ENCODE measurements at regions not wholly inside any gene's neighbourhood (a gene's known extent, or its start where the extent isn't known, plus 50 kb on each side); places are given as distances from the start of the nearest gene placed in this dataset.
"Not testable (repeated sequence)": the region's sequence is repeated elsewhere in the genome, so short reads cannot be mapped to it uniquely, and the experiment has no call there.

DNA sequence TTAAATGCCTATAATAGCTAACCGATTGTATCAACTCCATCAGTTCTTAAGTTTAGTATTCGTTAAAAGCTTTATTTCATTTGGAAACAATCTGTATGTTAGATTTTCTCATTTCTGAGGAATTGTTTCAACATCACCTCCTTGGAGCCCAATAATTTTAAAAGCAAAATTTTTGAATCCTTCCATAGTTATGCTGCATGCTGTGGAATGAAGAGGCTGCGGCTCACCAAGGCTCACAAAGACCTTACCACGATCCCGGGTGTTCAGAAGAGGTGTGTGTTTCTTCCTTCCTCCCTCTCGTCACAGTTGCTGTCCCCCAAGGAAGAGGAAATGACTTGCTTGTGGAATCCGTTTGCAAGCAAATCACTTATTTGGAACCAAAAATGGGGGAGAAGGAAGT, 143.8 kb downstream of the FGF1 start:
- no peak for DNase-seq (ENCODE audit: low spot score)

DNA sequence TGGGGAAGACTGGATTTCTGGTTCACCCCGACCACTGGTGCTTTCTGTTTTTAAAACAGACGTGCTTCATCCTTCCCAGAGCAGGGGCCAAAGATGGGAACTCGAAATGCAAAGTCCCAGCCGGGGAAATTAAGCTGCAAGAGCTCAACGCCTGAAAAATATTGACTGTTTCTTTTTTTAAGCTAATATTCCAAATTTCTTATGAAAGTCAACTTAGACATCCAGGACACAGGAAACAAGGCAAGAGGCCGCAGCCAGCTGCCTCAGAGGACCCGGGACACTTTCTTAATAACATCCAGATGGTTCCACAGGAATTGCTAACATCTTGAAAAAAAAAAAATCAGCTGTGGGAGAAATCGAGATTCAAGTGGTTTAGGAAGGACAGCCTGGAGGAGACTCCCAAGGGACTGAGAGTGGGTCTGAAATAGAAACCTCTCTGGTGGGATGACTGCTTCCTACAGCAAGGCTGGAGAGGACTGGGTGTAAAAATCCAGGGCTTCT, 144.9 kb downstream of the FGF1 start:
- no peak for DNase-seq (ENCODE audit: low spot score)

DNA sequence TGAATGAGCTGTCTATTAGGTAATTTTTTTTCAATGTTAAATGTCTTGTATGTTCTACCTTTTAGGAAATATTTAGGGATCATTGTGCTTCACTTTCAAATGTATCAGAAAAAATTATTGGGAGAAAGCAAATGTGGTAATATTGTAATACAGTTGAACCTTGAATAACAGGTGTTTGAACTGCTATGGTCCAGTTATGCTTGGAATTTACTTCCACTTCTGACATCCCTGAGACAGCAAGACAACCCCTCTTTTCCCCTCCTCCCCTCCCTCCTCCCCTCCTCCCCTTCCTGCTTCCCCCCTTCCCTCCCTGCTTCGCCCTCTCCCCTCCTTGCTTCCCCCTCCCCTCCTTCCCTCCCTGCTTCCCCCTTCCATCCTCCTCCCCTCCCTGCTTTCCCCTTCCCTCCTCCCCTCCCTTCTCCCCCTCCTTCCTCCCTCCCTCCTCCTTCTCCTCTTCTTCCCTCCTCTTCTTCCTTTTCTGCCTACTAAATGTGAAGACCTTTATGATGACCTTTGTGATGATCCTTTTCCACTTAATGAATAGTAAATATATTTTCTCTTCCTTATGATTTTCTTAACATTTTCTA, 146.6 kb downstream of the FGF1 start:
- no peak for DNase-seq (ENCODE audit: low spot score)

DNA sequence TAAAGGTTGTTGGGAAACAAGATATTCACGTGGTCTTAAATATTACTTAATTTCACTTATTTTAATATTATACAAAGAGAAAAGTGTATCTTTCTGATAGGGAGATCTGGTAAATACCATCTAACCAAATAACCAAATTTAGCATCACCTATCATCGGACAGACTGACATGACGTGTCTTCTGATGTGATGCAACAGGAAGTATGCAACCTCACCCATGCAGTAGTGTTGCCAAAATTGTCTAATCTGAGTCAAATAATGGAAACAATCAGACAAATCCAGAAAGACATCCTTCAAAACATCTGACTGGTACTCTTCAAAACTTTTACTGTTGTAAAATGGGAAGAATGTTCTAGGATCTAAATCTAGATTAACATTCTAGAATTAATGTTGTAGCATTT, 148.0 kb downstream of the FGF1 start:
- DNase-seq (ENCODE audit: low spot score), result no peak

DNA sequence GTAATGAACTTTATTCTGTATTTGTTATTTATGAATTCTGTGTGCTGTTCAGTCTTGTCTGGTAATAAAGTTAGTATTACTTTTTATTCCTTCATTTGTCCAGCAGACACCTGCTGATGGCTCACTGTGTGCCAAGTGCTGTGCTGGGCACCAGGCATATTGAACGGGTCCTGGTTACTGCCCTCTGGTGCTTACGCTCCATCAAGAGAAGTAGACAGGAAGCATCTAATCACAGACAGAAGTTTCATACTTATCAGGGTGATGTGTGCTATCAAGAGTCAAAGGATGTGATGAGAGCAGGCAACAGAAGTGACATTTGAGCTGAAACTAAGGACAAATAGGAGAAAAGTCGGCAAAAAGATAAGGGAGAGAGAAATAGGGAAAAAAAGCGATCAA, 153.1 kb downstream of the FGF1 start:
- DNase-seq (ENCODE audit: low spot score), result no peak

DNA sequence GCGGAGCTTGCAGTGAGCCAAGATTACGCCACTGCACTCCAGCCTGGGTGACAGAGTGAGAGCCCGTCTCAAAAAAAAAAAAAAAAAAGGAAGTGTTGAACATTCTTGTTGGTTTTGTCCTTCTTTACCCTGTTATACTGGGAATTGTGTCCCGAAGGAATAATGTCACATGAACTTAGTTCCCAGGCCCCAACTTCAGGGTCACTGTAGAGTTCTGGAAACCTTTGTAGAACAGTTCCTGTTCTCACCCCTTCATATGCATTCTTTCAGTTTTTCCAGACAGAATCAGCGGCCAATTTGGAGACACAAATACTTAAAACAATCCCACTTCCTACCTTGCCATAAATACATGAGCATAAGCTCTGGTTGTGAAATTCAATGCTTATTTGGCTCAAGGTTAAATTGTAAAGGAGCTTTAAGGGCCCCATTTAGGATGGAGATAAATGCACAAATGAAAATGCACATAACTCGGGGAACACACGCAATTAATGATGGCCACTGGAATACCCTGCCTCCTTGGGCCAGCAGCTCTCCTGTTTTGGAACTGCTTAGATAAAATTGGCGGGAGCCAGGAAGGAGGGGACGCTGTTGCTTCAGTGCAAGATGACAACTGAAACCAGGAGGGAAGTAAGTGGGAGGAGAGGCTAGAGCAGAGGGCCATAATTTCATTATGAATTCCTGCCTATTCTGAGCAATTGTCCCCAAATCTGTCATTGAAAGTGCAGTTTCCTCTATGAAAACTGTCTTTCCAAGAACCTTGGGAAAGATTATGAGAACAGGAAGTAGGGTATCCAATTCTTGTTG, 153.7 kb downstream of the FGF1 start:
- no peak for DNase-seq (ENCODE audit: low spot score)

DNA sequence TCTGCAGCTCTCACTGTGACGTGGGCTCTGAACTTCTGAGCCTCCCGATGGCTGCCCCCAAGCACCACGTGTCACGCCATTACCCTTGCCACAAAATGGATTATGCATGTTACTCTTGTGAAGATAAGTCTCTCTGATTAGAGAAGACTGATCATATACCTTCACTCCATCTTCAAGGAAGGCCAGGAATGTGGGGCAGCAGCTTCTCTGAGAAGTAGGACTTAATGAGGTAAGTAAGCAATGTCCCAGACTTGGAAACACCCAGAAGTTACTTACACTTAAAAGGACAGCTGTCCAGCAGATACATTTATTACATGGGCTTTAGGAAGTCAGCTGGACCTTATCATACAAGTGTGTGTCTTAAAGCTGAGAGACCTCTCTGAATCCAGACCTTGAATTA, 155.0 kb downstream of the FGF1 start:
- DNase-seq (ENCODE audit: low spot score), result no peak

DNA sequence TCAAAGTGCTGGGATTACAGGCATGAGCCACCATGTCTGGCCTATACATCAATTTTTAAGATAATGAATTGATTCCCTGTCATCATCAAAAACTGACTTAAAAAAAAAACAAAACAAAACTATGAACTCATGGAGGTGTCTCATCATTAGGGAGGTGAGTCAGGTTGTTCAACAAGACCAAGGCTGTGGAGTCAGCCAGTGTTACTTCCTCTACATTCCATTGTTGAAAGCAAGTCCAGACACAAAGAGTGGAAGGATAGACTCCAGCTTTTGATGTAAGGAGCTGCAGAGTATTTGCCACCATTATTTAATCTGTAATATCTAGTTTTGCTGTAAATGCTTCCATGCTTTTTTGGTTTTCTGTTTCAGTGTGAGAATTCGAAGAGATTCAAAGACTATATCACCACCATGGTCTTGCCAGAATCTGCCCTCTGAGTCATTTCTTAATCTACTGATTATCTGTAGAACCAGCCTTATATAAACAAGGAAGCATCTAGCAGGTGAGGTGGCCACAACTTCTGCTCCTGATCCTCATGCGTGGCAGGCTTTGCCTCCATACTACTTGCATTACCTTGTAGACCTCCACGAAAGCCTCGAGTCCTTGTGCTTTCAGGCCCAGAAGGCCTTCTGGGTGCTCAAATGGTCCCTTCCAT, 156.1 kb downstream of the FGF1 start:
- DNase-seq (ENCODE audit: low spot score), result no peak

DNA sequence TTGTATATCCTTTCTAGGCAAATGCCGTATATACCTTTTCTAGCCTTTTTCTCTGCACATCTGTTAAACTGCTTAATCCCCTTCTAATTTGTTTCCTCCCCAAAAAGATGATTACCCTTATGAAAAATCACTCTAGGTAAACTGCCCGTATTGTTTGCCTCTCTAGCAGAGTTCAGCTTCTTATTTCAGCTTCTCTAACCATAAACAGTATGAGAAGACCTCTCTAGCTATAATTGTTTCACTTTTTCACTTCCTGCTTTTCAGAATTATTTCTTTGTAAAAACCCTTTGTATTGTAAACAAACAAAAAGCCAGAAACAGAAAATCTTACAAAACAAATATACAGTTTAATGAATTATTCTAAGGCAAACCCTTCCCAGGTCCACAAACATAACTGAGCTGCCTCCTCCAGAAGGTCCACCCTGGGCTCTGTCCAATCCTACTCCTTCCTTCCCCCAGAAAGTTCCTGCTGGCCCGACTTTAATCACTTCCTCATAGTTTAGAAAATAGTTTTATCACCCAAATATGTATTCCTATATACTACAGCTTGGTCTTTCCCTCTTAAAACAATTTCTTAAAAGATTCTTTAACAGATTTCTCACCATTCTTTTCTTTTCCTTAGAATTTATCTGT, 158.1 kb downstream of the FGF1 start:
- no peak for DNase-seq (ENCODE audit: low spot score)

DNA sequence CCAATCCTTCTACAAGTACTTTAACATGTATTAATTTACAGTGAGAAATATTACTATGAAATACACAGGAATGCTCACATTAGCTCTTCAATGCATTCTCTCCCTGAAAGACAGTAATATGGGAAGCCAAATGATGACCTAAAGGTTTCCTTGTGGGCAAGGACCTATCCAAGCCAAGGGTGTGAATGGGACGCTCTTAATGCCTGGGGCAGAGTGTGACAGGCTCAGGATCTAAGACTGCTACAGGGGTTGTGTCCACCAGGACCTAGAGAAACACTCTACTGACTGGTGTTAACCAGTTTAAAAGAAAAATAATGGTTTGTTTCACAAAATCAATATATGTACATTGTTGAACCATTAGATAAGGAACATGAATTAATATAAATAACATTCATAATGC, 158.7 kb downstream of the FGF1 start:
- DNase-seq (ENCODE audit: low spot score), result no peak

DNA sequence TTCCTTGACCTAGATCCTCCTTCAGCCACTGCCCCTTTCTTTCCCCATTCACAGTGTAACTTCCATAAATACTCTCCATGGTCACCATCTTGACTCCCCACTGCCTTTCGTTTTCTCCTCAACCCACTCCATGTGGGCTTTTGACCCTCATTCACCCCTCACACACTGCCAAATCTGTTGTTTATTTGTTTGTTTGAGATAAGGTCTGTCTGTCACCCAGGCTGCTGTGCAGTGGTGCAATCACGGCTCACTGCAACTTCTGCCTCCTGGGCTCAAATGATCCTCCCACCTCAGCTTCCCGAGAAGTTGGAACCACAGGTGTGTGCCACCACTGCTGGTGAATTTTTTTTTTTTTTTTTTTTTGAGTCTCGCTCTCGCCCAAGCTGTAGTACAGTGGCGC, 162.9 kb downstream of the FGF1 start:
- DNase-seq (ENCODE audit: low spot score), result no peak

DNA sequence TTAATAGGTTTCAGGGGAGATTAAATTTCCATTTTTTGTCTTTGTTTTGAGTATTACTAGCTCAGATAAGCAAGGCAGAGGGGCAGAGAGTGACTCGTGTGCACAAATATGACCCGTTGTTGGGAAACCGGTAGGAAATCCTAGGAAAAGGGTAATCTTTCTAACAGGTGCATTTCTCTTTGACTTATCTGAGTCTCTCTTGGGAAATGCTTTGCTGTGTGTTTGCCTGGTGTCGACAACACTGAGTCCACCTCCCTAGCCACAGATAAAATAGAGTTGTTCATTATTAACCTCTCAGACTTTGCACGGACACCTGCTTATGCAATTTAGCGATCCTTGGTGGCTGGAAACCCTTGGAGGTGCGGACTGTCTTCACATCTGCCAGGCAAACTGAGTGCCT, 164.2 kb downstream of the FGF1 start:
- no peak for DNase-seq (ENCODE audit: low spot score)

DNA sequence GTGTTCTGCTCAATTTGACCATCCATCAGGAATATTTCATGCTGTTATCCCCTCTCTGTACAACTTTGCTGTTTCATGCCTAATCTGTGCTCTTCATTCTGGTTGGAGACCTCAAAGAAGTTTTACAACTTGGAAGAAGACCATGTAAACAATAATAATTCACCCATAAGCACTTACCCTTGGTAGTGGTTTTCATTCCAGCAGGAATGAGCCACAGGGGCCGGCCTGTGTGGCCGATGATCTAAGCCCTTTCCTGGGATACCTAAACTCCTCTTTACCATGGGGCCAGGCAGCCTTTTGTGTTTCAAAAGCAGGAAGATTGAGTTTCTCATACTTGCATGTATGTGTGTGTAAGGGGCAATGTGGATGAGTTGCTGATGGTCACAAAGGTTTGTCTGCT, 165.0 kb downstream of the FGF1 start:
- no peak for DNase-seq (ENCODE audit: low spot score)

DNA sequence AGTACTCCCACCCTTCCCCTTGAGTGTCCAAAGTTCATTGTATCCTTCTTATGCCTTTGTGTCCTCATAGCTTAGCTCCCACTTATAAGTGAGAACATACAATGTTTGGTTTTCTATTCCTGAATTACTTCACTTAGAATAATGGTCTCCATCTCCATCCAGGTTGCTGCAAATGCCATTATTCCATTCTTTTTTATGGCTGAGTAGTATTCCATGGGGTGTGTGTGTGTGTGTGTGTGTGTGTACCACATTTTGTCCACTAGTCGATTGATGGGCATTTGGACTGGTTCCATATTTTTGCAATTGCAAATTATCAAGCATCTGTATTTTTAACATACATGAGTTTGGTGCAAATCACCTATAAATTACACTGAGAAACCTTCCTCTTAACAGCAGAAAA, 166.0 kb downstream of the FGF1 start:
- not testable (repeated sequence) for DNase-seq (ENCODE audit: low spot score)

DNA sequence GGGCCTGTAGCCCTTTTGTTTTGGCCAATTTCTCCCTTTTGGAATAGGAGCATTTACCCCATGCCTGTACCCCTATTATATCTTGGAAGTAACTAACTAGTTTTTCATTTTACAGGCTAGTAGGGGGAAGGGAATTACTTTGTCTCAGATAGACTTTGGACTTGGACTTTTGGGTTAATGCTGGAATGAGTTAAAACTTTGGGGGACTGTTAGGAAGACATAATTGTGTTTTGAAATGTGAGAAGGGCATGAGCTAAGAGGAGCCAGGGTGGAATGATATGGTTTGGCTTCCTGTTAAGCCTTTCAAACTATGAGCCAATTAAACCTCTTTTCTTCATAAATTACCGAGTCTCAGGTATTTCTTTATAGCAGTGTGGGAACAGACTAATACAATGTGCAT, 168.1 kb downstream of the FGF1 start:
- no peak for DNase-seq (ENCODE audit: low spot score)

DNA sequence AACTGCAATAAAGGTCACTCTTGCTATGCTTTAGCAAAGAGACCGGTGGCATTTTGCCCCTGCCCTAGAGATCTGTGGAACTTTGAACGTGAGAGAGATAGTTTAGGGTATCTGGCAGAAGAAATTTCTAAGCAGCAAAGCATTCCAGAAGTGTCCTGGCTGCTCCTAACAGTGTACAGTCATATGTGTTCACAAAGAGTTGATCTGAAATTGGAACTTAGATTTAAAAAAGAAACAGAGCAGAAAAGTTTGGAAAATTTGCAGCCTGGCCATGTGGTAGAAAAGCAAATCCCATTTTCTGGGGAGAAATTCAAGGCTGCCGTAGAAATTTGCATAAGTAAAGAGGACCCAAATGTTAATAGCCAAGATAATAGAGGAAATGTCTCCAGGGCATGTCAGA, 169.2 kb downstream of the FGF1 start:
- no peak for DNase-seq (ENCODE audit: low spot score)

DNA sequence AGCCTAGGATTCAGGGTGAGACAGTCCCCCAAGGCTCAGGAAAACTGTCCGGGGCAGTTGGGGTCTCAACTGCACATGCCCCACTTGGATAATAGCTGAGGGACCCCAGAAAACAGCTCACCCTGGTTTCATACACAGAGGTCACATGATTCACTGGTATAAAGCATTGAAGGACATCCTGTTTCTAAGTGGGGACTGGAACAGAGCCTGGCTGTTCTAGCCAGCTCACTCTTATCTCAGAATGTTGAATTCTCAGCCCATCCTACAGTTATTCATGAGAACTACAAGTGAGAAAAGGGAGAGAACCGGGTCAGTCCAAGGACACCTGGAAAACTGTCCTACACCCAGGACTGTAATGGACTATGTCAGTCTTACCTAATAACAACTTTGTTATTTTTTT, 170.9 kb downstream of the FGF1 start:
- no peak for DNase-seq (ENCODE audit: low spot score)

DNA sequence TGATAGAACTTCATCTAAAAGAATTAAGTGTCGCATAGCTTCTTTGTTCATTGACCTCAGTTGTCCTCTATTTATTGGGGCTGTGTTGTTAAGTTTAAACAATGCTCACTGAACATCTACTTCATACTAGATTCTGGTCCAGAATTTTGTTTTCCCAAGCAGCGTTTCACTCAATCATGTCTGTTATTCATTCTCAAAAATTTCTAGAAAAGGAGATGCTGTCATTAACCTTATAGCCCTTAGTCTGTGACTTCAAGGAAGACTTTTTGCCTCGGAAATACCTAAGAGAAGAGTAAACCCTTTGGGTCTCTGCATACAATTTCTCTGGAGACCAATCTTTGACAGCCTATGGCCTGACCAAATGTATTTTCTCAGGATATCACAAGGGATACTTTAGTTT, 171.7 kb downstream of the FGF1 start:
- DNase-seq (ENCODE audit: low spot score), result no peak

DNA sequence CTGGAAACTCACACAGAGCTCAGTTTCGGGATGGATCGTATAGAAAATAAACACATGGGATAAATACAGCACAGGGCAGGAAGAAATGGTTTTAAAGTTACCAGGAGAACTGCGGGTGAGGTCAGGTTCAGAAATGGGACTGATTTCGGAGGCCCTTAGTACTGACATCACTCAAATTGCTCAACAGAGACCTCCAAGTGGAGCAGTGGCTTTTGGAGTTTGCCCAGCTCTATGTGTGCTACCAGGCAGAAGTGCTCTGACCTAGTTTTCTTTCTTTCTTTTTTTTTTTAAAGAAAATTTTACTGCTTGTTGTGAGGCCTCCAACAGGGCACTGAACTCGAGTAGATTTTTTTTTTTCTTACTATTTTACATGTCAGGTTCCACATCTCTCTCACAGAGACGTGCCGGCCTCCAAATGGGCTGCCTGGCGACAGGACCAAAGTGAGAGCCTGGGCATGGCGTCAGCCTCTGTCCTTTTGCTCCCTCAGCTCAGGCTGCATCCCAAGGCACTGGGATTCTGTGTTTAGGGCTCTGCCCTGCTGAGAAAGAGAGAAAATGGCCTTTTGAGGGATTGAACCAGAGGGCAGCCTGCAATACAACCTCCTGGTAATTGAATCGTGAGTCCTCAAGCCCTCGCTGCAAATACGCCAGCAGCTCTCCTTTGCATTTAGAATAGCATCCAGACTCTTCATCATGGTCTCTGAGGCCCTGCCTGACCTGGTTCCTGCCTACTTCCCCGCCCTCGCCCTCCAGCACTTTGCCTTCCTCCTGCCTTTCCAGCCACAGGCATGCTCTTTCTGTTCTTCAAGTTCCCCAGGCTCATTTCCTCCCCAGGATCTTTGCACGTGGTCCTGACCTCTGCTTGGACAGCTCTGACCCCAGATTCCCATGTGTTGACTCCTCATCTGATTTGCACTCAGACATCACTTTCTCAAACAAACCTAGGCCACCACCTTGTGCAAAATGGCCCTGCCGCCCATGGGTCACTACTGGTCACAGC, 173.5 kb downstream of the FGF1 start:
- DNase-seq (ENCODE audit: low spot score), result no peak

DNA sequence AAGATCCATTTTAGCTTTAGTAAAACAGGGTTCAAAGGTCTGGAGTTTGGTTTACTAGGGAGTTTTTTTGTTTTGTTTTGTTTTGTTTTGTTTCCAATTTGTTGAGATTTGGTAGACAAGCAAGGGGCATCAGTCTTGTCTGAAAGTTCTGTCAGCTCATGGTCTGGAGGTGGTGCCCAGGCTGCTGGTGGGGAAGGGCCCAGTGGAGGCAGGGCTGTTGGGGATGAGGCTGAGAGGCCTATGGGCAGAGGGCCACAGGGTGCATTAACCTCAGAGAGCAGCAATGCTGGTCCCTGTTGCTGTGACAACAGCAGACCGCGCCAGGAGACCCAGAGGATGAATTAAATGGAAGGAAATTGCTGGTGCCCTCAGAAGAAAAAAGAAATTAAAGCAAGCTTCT, 174.5 kb downstream of the FGF1 start:
- no peak for DNase-seq (ENCODE audit: low spot score)

DNA sequence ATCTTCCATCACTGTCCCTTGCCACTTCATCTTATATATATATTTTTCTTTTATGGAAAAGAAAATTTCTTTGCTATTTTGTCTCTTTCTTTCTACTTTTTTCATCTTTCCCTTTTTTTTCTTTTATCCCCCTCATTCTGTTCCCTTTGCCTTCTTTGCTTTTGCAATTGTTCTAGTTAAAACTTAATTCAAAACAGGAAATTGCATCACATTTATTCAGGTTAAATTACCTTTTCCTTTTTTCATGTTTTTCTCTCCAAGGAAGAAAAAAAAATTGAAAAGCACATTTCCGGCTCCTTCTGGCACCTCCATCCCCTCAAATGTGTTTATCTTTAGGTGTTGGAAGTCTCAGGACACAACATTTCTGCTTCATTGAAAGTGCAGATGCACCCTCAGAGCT, 176.9 kb downstream of the FGF1 start:
- no peak for DNase-seq (ENCODE audit: low spot score)
